ENCODE measurements at regions not wholly inside any gene's neighbourhood (a gene's known extent, or its start where the extent isn't known, plus 50 kb on each side); places are given as distances from the start of the nearest gene placed in this dataset.

GRCh38 chr9:99579964-99580363, 241.7 kb upstream of the NR4A3 start (continued):
- no peak for TF ChIP-seq ZNF121 (CRISPR knock-in tag; IDR thresholded peaks at IDR 0.05)
- TF ChIP-seq OVOL2 (CRISPR knock-in tag; IDR thresholded peaks at IDR 0.05; ENCODE audit: borderline replicate concordance) = no peak
- TF ChIP-seq ATF2 (CRISPR knock-in tag; IDR thresholded peaks at IDR 0.05; ENCODE audit: borderline replicate concordance, low read depth) = no peak

- ChIA-PET POLR2A (no interaction called here), CTCF (no interaction called here)
- no peak overlapping the region for H3K27ac Mint-ChIP-seq
- DNase-seq (ENCODE audit: low spot score) (no peak), ATAC-seq (no peak)
- no peak overlapping the region for H3K4me3 Mint-ChIP-seq
- peaks cover 4% of the 10 kb centered on the region; the same call in 1 of the 2 replicates for H3K27me3 Mint-ChIP-seq (ENCODE audit: low read depth)
- H3K36me3 Mint-ChIP-seq = peaks cover 8% of the 10 kb centered on the region
- TF ChIP-seq NFYB (CRISPR knock-in tag; conservative IDR thresholded peaks at IDR 0.05; ENCODE audit: low read depth) (no peak), E2F5 (CRISPR knock-in tag; IDR thresholded peaks at IDR 0.05) (no peak), ZNF425 (CRISPR knock-in tag; conservative IDR thresholded peaks at IDR 0.05) (no peak), TEAD4 (CRISPR knock-in tag; IDR thresholded peaks at IDR 0.05) (no peak), USF2 (CRISPR knock-in tag; IDR thresholded peaks at IDR 0.05) (no peak)
- no peaks in the 10 kb centered on the region for H3K4me1 Mint-ChIP-seq
- H3K9me3 Mint-ChIP-seq = peaks cover 11% of the 10 kb centered on the region
These were observed 238.9 kb upstream of the NR4A3 start for GRCh38 chr9:99582814-99583213.

GRCh38 chr9:99588299-99588698, 233.4 kb upstream of the NR4A3 start:
- Mint-ChIP-seq H3K9me3 (peaks cover 18% of the 10 kb centered on the region), H3K36me3 (peaks cover 8% of the 10 kb centered on the region), H3K27ac (no peak overlapping the region), H3K27me3 (ENCODE audit: low read depth) (peaks cover 4% of the 10 kb centered on the region; the same call in 1 of the 2 replicates), H3K4me1 (no peaks in the 10 kb centered on the region), H3K4me3 (no peak overlapping the region)
- CTCF ChIA-PET = no interaction called here
- POLR2A ChIA-PET = no interaction called here
- ATAC-seq (no peak), DNase-seq (ENCODE audit: low spot score) (no peak)
- TF ChIP-seq RELA (CRISPR knock-in tag; IDR thresholded peaks at IDR 0.05; ENCODE audit: borderline replicate concordance) (no peak), ATF3 (CRISPR knock-in tag; conservative IDR thresholded peaks at IDR 0.05) (no peak), ETV6 (CRISPR knock-in tag; IDR thresholded peaks at IDR 0.05) (no peak), E2F1 (CRISPR knock-in tag; IDR thresholded peaks at IDR 0.05) (no peak), ELF4 (CRISPR knock-in tag; IDR thresholded peaks at IDR 0.05; ENCODE audit: low read depth) (no peak), NFE2L1 (CRISPR knock-in tag; IDR thresholded peaks at IDR 0.05) (no peak), MYBL2 (CRISPR knock-in tag; IDR thresholded peaks at IDR 0.05) (no peak), E2F5 (CRISPR knock-in tag; IDR thresholded peaks at IDR 0.05) (no peak), ARID4B (CRISPR knock-in tag; IDR thresholded peaks at IDR 0.05; ENCODE audit: borderline replicate concordance) (no peak), TEAD4 (CRISPR knock-in tag; IDR thresholded peaks at IDR 0.05) (no peak)

All from WTC11 (cell line).